ENCODE measurements at regions not wholly inside any gene's neighbourhood (a gene's known extent, or its start where the extent isn't known, plus 50 kb on each side); places are given as distances from the start of the nearest gene placed in this dataset.

DNA sequence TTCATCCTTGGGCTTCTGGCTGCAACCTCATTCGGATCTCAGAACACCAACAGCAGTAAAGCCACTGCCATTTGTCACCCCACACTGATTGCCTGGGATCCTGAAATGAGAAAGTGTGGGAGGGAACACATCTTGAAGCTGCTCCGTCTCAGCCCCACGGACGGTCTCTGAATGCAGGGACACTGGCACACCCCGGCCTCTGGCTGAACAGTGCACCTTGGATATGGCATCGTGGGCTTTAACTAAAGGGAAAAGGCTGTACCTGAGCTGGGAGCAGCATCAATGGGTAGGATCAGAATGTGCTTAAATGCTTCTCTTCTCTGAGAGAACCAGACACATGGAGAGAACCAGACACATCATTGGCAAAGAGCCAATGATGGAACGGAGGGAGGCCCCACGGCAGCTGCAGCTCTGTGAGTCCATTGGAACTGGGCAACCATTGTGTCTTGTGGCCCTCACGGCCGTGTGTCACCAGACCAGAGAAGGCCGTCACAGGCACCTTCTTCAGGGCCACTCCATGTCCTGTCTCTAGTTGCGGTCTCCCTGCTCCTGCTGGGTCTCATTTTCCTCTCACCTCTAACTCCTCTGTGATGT, 193.4 kb upstream of the MYT1L start:
- no peak overlapping the region for H3K4me3 ChIP-seq (ENCODE audit: low read length)
- TF ChIP-seq EZH2phosphoT487 (IDR thresholded peaks at IDR 0.05; ENCODE audit: low read depth) = no peak
- TF ChIP-seq CTCF (IDR thresholded peaks at IDR 0.05; ENCODE audit: low read depth, low read length) = no peak

GRCh38 chr2:2523461-2524347, 192.6 kb upstream of the MYT1L start:
- no peak overlapping the region for H3K9ac ChIP-seq (ENCODE audit: low read length)
- no peaks in the 10 kb centered on the region for H3K9me3 ChIP-seq (ENCODE audit: insufficient read depth, low read length)
- no peak overlapping the region for H3K27ac ChIP-seq (ENCODE audit: low read length)
- H3K4me2 ChIP-seq (ENCODE audit: low read length) = no peak overlapping the region
- no peaks in the 10 kb centered on the region for H3K79me2 ChIP-seq (ENCODE audit: low read length)
- H3K4me1 ChIP-seq (ENCODE audit: low read length) = no peaks in the 10 kb centered on the region
- no peaks in the 10 kb centered on the region for H3K27me3 ChIP-seq (ENCODE audit: low read depth, low read length)
- H3K4me3 ChIP-seq (ENCODE audit: low read length) = no peak overlapping the region
- no peak for TF ChIP-seq CTCF (IDR thresholded peaks at IDR 0.05; ENCODE audit: low read depth, low read length)
- no peak for TF ChIP-seq EZH2phosphoT487 (IDR thresholded peaks at IDR 0.05; ENCODE audit: low read depth)
- no peak overlapping the region for H2AFZ ChIP-seq (ENCODE audit: low read depth, low read length)
- no peaks in the 10 kb centered on the region for H4K20me1 ChIP-seq (ENCODE audit: insufficient read depth, low read length)
- no peaks in the 10 kb centered on the region for H3K36me3 ChIP-seq (replicated peaks; ENCODE audit: low read depth, low read length)

More for the DNA sequence above, 193.4 kb upstream of the MYT1L start:
- Histone ChIP-seq H3K4me1 (ENCODE audit: low read length) (no peaks in the 10 kb centered on the region), H3K4me2 (ENCODE audit: low read length) (no peak overlapping the region), H3K27me3 (ENCODE audit: low read depth, low read length) (no peaks in the 10 kb centered on the region), H3K27ac (ENCODE audit: low read length) (no peak overlapping the region), H4K20me1 (ENCODE audit: insufficient read depth, low read length) (no peaks in the 10 kb centered on the region), H3K9ac (ENCODE audit: low read length) (no peak overlapping the region), H3K36me3 (replicated peaks; ENCODE audit: low read depth, low read length) (no peaks in the 10 kb centered on the region), H3K9me3 (ENCODE audit: insufficient read depth, low read length) (no peaks in the 10 kb centered on the region), H2AFZ (ENCODE audit: low read depth, low read length) (no peak overlapping the region), H3K79me2 (ENCODE audit: low read length) (no peaks in the 10 kb centered on the region)

DNA sequence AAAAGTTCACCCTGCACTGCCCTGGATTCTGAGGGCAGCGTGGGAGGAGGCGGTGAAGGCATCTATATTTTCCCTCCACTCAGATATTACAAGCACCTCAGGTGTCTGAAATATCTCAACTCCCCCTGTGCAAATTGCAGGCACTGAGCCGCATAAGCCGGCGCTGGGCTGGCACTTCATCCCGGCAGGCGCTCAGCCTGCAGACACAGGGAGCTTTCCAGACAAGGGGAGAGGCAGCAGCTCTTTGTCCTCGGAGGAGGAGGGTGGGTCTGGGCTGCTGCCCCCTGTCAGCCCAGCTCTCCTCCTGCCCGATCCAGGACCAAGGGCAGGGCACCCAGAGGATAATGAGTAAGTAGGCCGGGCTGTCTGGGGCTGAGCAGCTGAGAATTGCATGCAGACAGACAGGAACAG, 189.3 kb upstream of the MYT1L start:
- Histone ChIP-seq H4K20me1 (ENCODE audit: insufficient read depth, low read length) (no peaks in the 10 kb centered on the region), H3K27ac (ENCODE audit: low read length) (no peak overlapping the region), H3K9me3 (ENCODE audit: insufficient read depth, low read length) (no peaks in the 10 kb centered on the region), H3K4me2 (ENCODE audit: low read length) (no peak overlapping the region), H3K4me1 (ENCODE audit: low read length) (no peaks in the 10 kb centered on the region), H3K4me3 (ENCODE audit: low read length) (no peak overlapping the region), H3K27me3 (ENCODE audit: low read depth, low read length) (no peaks in the 10 kb centered on the region), H3K79me2 (ENCODE audit: low read length) (no peaks in the 10 kb centered on the region), H3K36me3 (replicated peaks; ENCODE audit: low read depth, low read length) (no peaks in the 10 kb centered on the region), H2AFZ (ENCODE audit: low read depth, low read length) (no peak overlapping the region), H3K9ac (ENCODE audit: low read length) (no peak overlapping the region)
- no peak for TF ChIP-seq CTCF (IDR thresholded peaks at IDR 0.05; ENCODE audit: low read depth, low read length)
- TF ChIP-seq EZH2phosphoT487 (IDR thresholded peaks at IDR 0.05; ENCODE audit: low read depth) = no peak

- Histone ChIP-seq H3K9ac (ENCODE audit: low read length) (no peak overlapping the region), H3K4me1 (ENCODE audit: low read length) (no peaks in the 10 kb centered on the region), H3K27ac (ENCODE audit: low read length) (no peak overlapping the region), H2AFZ (ENCODE audit: low read depth, low read length) (no peak overlapping the region), H3K4me3 (ENCODE audit: low read length) (no peak overlapping the region), H3K27me3 (ENCODE audit: low read depth, low read length) (no peaks in the 10 kb centered on the region), H3K9me3 (ENCODE audit: insufficient read depth, low read length) (no peaks in the 10 kb centered on the region), H4K20me1 (ENCODE audit: insufficient read depth, low read length) (no peaks in the 10 kb centered on the region), H3K4me2 (ENCODE audit: low read length) (no peak overlapping the region), H3K36me3 (replicated peaks; ENCODE audit: low read depth, low read length) (no peaks in the 10 kb centered on the region), H3K79me2 (ENCODE audit: low read length) (no peaks in the 10 kb centered on the region)
- TF ChIP-seq EZH2phosphoT487 (IDR thresholded peaks at IDR 0.05; ENCODE audit: low read depth) = no peak
- TF ChIP-seq CTCF (IDR thresholded peaks at IDR 0.05; ENCODE audit: low read depth, low read length) = no peak
These were observed 188.3 kb upstream of the MYT1L start for GRCh38 chr2:2519381-2519780.
